ENCODE measurements at regions not wholly inside any gene's neighbourhood (a gene's known extent, or its start where the extent isn't known, plus 50 kb on each side); places are given as distances from the start of the nearest gene placed in this dataset.

GRCh38 chr2:72011791-72012190 is 135.9 kb downstream of the CYP26B1 start:
- FAIRE-seq (no peak), DNase-seq (ENCODE audit: insufficient read length) (no peak)
- no peak for TF ChIP-seq TAF1 (IDR thresholded peaks at IDR 0.05; ENCODE audit: borderline replicate concordance, low read depth, low read length)
- no peak for TF ChIP-seq POLR2A (IDR thresholded peaks at IDR 0.05; ENCODE audit: low read depth, low read length)
- no peak for TF ChIP-seq POLR2AphosphoS5 (IDR thresholded peaks at IDR 0.05; ENCODE audit: low read depth, low read length)

GRCh38 chr2:72011370-72011689 is 136.3 kb downstream of the CYP26B1 start:
- no peak for TF ChIP-seq POLR2A (IDR thresholded peaks at IDR 0.05; ENCODE audit: low read depth, low read length)
- TF ChIP-seq TAF1 (IDR thresholded peaks at IDR 0.05; ENCODE audit: borderline replicate concordance, low read depth, low read length) = no peak
- TF ChIP-seq POLR2AphosphoS5 (IDR thresholded peaks at IDR 0.05; ENCODE audit: low read depth, low read length) = no peak
- DNase-seq (ENCODE audit: insufficient read length) = no peak
- no peak for FAIRE-seq

- no peak for TF ChIP-seq TAF1 (IDR thresholded peaks at IDR 0.05; ENCODE audit: borderline replicate concordance, low read depth, low read length)
- TF ChIP-seq POLR2AphosphoS5 (IDR thresholded peaks at IDR 0.05; ENCODE audit: low read depth, low read length) = no peak
- TF ChIP-seq POLR2A (IDR thresholded peaks at IDR 0.05; ENCODE audit: low read depth, low read length) = no peak
- no peak for FAIRE-seq
- DNase-seq (ENCODE audit: insufficient read length) = no peak
These were observed 136.9 kb downstream of the CYP26B1 start for GRCh38 chr2:72010647-72011369.

GRCh38 chr2:72008608-72009007 is 139.1 kb downstream of the CYP26B1 start:
- TF ChIP-seq POLR2AphosphoS5 (IDR thresholded peaks at IDR 0.05; ENCODE audit: low read depth, low read length) = no peak
- TF ChIP-seq POLR2A (IDR thresholded peaks at IDR 0.05; ENCODE audit: low read depth, low read length) = no peak
- no peak for TF ChIP-seq TAF1 (IDR thresholded peaks at IDR 0.05; ENCODE audit: borderline replicate concordance, low read depth, low read length)
- DNase-seq (ENCODE audit: insufficient read length) = no peak
- no peak for FAIRE-seq

- FAIRE-seq = no peak
- no peak for DNase-seq (ENCODE audit: insufficient read length)
- TF ChIP-seq POLR2AphosphoS5 (IDR thresholded peaks at IDR 0.05; ENCODE audit: low read depth, low read length) (no peak), POLR2A (IDR thresholded peaks at IDR 0.05; ENCODE audit: low read depth, low read length) (no peak), TAF1 (IDR thresholded peaks at IDR 0.05; ENCODE audit: borderline replicate concordance, low read depth, low read length) (no peak)
These were observed 140.3 kb downstream of the CYP26B1 start for GRCh38 chr2:72007402-72007801.

- no peak for DNase-seq (ENCODE audit: insufficient read length)
- no peak for FAIRE-seq
- TF ChIP-seq POLR2AphosphoS5 (IDR thresholded peaks at IDR 0.05; ENCODE audit: low read depth, low read length) (no peak), POLR2A (IDR thresholded peaks at IDR 0.05; ENCODE audit: low read depth, low read length) (no peak), TAF1 (IDR thresholded peaks at IDR 0.05; ENCODE audit: borderline replicate concordance, low read depth, low read length) (no peak)
These were observed 141.4 kb downstream of the CYP26B1 start for GRCh38 chr2:72006188-72006736.

- TF ChIP-seq TAF1 (IDR thresholded peaks at IDR 0.05; ENCODE audit: borderline replicate concordance, low read depth, low read length) = no peak
- no peak for TF ChIP-seq POLR2A (IDR thresholded peaks at IDR 0.05; ENCODE audit: low read depth, low read length)
- TF ChIP-seq POLR2AphosphoS5 (IDR thresholded peaks at IDR 0.05; ENCODE audit: low read depth, low read length) = no peak
- no peak for DNase-seq (ENCODE audit: insufficient read length)
- no peak for FAIRE-seq
These were observed 142.7 kb downstream of the CYP26B1 start for GRCh38 chr2:72004976-72005375.

- FAIRE-seq (no peak), DNase-seq (ENCODE audit: insufficient read length) (no peak)
- TF ChIP-seq POLR2AphosphoS5 (IDR thresholded peaks at IDR 0.05; ENCODE audit: low read depth, low read length) (no peak), POLR2A (IDR thresholded peaks at IDR 0.05; ENCODE audit: low read depth, low read length) (no peak), TAF1 (IDR thresholded peaks at IDR 0.05; ENCODE audit: borderline replicate concordance, low read depth, low read length) (no peak)
These were observed 143.3 kb downstream of the CYP26B1 start for GRCh38 chr2:72004201-72004915.

GRCh38 chr2:72003796-72004195 is 143.9 kb downstream of the CYP26B1 start:
- no peak for DNase-seq (ENCODE audit: insufficient read length)
- no peak for FAIRE-seq
- TF ChIP-seq TAF1 (IDR thresholded peaks at IDR 0.05; ENCODE audit: borderline replicate concordance, low read depth, low read length) (no peak), POLR2AphosphoS5 (IDR thresholded peaks at IDR 0.05; ENCODE audit: low read depth, low read length) (no peak), POLR2A (IDR thresholded peaks at IDR 0.05; ENCODE audit: low read depth, low read length) (no peak)

- FAIRE-seq (no peak), DNase-seq (ENCODE audit: insufficient read length) (no peak)
- TF ChIP-seq TAF1 (IDR thresholded peaks at IDR 0.05; ENCODE audit: borderline replicate concordance, low read depth, low read length) = no peak
- no peak for TF ChIP-seq POLR2AphosphoS5 (IDR thresholded peaks at IDR 0.05; ENCODE audit: low read depth, low read length)
- no peak for TF ChIP-seq POLR2A (IDR thresholded peaks at IDR 0.05; ENCODE audit: low read depth, low read length)
These were observed 144.5 kb downstream of the CYP26B1 start for GRCh38 chr2:72003124-72003523.

- DNase-seq (ENCODE audit: insufficient read length) (no peak), FAIRE-seq (no peak)
- TF ChIP-seq POLR2AphosphoS5 (IDR thresholded peaks at IDR 0.05; ENCODE audit: low read depth, low read length) = no peak
- no peak for TF ChIP-seq POLR2A (IDR thresholded peaks at IDR 0.05; ENCODE audit: low read depth, low read length)
These were observed 145.5 kb downstream of the CYP26B1 start for GRCh38 chr2:72001937-72002690.
